Head of caudate nucleus (tissue), 42 donors: ENCODE measurements at regions not wholly inside any gene's neighbourhood (a gene's known extent, or its start where the extent isn't known, plus 50 kb on each side); places are given as distances from the start of the nearest gene placed in this dataset.
"Not testable (repeated sequence)": the region's sequence is repeated elsewhere in the genome, so short reads cannot be mapped to it uniquely, and the experiment has no call there.

Experiments
- DNase-seq, 42 donors: peaks; one replicate each; pipeline versions ENCODE4 v3.0.0 to v3.0.0-alpha.2; 2020 to 2021; ENCODE audit warnings: mixed read lengths in 7 of 42
- intact Hi-C: fragments of 100-400 bp; cut with DNase I; formaldehyde crosslinking; loops from one replicate; pipeline ENCODE4 v1.15.0; 2022

DNA sequence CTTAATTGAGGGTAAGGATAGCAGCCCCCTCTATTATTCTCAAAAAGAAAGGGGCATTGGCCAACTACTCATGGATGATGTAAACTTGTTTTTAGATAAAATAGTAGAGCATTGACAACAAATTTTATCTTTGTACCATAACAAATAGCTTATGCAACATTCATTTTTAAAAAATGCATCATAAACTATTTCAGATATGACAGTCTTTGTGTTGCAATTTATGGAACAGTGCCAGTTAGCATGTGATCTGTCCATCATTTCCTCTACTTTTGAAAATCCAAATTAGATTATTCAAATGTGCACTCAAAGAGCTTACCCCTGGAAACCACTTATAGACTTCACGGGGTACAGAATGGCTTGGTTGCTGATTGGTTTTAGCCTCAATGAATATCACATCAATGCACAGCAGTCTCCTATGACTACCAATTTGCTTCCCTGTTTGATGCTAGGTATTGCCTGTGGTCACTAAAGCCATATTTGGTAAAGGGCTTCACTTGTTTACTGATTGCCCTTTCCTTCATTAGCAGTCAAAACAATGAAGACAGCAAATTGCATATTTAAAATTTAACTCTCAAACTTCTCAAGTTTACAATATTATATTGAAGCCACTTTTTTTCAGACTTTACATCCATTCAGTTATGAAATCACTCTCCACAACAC, 274.9 kb upstream of the MGAT4C start:
- no peak for DNase-seq
- intact Hi-C loops = no loop called here

DNA sequence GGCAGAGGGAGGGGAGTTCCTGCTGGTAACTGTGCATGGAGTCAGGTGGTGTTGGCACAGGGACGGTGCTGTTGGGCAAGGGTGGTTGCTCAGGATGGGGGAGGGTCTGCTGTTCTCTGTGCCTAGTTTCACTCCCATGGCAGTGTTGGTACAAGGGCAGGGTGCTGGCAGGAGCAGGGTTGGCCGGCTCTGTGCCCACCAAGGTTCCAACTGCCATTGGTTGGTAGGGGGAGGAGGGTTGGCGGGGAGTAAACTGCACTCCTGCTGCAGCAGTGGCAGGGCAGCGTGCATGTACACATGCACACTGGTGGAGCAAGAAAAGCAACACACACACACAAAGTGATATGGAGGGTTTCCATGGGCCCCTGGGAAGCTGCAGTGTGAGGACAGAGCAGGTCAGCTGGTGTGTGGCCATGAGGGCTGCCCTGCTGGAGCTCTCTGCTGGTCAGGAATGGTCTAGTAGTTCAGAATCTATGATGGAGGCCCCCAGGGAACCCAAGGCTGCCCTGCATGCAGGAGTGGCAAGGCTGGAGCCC, 269.9 kb upstream of the MGAT4C start:
- intact Hi-C loops = no loop called here
- peak in 1 of 42 donors; percentile 6 for DNase-seq

DNA sequence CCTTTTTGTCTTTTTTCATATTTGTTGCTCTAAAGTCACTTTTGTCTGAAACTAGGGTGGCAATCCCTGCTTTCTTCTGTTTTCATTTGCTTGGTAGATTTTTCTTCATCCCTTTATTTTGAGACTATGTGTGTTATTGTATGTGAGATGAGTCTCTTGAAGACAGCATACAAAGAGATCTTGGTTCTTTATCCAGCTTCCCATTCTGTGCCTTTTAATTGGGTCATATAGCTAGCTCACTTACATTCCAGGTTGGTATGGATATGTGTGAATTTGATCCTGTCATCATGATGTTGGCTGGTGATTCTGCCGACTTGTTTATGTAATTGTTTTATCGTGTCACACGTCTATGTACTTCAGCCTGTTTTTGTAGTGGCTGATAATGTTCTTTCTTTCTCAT, 267.7 kb upstream of the MGAT4C start:
- intact Hi-C loops = no loop called here

DNA sequence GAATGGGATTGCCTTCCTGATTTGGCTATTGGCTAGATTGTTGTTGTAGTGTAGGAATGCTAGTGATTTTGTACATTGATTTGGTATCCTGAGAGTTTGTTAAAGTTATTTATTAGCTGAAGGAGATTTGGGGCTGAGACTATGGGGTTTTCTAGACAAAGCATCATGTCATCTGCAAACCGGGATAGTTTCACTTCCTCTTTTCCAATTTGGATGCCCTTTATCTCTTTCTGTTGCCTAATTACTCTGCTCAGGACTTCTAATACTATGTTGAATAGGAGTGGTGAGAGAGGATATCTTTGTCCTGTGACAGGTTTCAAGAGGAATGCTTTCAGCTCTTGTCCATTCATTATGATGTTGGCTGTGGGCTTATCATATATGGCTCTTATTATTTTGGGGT, 265.7 kb upstream of the MGAT4C start:
- intact Hi-C loops = no loop called here
- DNase-seq = no peak

More for the DNA sequence above, 267.7 kb upstream of the MGAT4C start:
- no peak for DNase-seq

DNA sequence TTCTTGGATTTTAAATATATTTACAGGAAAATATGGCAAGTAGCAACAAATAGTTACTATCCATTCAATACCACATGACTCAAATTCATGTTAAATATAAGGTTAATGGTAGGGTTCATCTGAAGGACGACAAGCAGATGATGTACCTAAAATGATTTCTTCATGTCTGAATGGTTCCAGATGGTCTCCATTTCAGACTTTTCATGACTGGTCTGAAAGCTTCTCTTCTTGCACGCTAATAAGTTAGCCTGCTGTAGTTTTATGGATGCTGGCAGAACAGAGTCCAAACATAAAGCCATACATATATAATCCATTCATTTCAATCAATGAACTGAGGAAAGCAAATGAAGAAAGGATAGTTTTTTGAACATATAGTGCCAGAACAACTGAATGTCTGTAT, 257.0 kb upstream of the MGAT4C start:
- DNase-seq = no peak
- intact Hi-C loops = no loop called here

DNA sequence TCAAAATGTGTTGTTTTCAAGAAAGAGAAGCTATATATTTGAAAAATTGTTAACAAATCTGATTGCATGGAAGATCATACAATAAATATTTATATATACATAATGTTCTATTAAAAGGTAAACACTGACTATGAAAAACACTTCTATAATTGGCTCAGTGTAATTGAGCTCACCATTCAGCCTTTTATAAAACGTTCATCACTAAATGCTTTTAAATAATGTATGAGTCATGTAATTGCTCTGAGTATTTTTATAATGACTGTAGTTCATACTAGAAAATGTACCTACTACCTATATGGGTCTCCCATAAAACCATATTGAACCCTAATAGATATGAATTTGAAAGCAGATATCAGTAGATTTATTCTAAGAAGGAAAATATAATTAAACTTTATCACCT, 240.4 kb upstream of the MGAT4C start:
- no peak for DNase-seq
- intact Hi-C loops = no loop called here

DNA sequence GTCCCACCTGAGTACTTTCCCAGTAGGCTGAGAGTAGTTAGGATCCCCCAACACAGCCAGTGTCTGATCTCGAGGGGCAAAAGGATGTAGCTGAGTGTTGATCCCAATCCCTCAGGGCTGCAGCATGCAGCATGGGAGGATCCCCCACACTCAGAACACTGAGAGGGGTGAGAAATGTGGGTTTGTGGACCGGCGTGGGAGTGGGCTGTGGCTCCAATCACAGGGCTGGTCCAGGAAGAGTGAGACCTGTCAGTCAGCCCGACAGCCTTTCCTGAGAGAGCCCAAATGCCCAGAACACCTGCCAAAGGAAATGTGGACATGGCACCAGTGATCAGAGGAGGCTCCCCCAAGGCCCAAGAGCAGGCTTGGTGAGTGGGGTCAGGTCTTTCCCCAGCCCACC, 228.3 kb upstream of the MGAT4C start:
- no peak for DNase-seq
- intact Hi-C loops = no loop called here

DNA sequence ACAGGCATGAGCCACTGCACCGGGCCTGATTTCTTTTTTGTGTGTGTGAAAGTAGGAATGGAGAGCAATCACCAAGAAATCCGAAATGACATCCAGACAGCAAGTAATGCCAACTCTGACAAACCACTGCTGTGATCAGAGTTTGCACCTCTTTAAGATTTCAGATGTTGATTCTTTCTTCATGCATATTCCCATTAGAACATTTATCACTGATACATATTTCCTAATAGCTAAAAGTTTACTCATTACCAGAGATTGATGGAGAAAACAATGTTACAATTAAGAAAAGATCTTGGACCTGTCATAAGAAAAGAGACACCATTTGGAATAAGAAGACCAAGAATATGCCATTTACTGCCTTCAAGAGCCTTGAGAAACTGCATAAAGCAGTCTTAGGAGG, 217.0 kb upstream of the MGAT4C start:
- intact Hi-C loops = no loop called here
- no peak for DNase-seq

DNA sequence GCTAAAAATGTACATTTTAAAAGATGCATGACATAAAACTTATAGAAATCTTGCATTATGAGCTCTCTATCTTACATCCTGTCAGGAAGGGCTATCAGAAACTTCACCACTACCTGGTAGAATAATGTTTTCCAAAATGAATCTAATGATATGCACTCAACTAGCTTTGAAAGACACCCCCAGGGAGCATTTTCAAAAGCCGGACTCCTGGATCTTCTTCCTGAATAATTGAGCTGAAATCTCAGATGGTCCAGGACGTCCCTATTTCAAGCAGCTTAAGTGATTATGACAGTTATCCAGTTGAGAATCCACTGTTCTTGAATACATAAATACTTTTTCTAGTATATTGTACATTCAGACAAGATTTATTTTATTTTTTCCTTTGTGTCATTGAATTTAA, 200.6 kb upstream of the MGAT4C start:
- intact Hi-C loops = no loop called here
- DNase-seq = no peak

DNA sequence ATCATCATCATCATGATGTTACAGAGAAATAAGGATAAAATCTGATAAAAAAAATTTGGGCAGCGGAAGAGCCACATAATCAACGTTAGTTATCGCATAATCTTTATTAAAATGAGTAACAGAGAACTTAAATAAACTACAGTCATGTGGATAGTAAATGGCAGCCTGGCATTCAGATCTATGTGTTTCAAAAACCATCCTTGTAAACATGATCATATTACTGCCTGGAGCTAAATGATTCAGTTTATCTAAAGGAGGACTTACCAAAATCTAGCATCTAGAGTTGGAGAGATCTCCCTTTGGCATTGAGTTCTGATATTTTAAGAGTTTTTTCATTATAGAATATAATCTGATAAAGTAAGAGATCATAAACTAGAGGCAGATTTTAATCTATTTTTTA, 200.1 kb upstream of the MGAT4C start:
- no peak for DNase-seq
- intact Hi-C loops = no loop called here

DNA sequence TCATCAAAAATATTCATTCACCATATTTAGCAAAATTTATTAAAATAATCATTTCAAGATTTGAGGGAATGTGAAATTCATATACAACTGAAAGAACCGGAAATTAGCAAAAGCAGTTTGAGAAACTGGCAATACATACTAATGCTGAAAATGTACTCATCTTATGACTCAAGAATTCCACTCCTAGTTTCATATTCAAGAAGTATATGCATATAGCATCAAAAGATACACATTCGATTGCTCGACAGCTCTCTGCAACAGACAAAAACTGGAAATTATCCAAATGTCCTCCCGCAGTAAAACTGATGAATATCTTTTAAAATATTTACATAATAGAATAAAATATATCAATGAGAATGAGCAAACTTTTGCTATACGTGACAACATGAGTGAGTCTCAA, 189.2 kb upstream of the MGAT4C start:
- intact Hi-C loops = no loop called here
- no peak for DNase-seq

DNA sequence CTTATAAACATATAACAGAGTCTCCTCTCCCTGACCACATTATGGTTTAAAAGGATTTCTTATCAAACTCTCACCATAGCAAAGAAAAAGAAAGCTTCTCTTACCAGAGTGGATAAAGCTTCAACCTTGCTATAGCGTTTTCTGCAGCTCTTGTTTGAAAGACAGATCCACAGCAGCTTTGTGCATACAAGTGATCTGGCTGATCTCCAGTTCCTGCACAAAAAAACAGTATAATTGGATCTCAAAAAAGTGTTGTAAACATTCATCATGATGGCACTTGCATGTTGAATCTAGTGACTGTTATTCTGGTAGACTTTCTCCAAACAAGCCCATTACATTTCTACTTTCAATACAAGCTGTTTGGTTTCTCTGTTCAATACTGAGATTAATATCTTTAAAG, 178.9 kb upstream of the MGAT4C start:
- intact Hi-C loops = no loop called here
- no peak for DNase-seq

DNA sequence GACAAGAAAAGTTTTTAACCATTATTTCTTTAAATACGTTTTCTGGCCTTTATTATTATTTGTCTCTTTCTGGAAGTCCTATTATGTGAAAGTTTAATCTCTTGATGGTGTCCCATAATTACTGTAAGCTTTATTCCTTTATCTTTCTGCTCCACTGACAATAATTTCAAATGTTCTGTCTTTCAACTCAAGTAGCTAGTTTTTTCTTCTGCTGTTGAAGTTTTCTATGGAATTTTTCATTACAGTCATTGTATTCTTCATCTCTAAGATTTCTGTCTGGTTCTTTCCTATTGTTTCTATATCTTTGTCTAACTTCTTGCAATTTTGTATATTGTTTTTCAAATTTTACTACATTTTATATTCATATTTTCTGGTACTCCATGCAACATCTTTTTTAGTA, 173.6 kb upstream of the MGAT4C start:
- intact Hi-C loops = no loop called here
- no peak for DNase-seq

DNA sequence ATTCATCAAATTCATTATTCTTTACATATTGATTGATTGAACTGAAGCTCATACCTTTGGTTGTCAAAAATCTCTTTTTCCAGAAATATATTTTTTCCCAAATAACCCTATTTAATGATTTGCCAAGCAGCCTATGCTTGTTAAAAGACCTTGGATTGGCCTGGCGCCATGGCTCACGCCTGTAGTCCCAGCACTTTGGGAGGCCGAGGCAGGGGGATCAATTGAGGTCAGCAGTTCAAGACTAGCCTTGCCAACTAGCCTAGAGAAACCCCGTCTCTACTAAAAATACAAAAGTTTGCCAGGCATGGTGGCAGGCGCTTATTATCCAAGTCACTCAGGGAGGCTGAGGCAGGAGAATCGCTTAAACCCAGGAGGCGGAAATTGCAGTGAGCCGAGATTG, 165.1 kb upstream of the MGAT4C start:
- no peak for DNase-seq
- intact Hi-C loops = no loop called here

DNA sequence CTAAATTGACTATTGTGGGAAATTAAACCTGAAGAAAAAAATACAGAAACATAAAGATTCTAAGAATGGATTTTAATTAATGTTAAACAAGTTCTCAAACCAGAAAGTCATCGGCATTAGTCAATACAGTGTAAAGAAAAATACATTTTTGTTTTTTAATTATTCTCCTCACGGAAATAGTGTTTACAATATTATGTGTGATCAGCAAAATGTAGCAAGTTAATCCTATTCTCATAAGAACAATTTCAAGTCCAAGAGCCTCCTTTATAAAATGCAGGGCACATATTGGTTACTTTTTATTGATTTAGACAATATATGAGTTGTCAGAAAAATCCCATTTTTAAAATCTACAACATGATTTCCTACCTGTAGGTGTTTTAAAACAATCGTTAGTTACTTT, 158.0 kb upstream of the MGAT4C start:
- DNase-seq = no peak
- intact Hi-C loops = no loop called here

DNA sequence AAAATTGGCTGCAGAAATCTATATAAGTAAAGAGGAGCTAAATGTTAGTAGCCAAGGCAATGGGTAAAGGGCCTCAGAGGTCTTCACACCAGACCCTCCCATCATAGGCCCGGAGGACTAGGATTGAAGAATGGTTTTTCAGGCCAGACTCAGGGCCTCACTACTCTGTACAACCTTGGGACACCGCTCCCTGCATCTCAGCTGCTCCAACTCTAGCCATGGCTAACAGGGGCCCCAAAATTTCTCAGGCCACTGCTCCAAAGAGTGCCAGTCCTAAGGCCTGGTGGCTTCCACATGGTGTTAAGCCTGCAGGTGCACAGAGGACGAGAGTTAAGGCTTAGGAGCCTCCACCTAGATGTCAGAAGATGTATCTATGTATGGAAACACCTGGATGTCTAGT, 155.5 kb upstream of the MGAT4C start:
- intact Hi-C loops = no loop called here
- no peak for DNase-seq

DNA sequence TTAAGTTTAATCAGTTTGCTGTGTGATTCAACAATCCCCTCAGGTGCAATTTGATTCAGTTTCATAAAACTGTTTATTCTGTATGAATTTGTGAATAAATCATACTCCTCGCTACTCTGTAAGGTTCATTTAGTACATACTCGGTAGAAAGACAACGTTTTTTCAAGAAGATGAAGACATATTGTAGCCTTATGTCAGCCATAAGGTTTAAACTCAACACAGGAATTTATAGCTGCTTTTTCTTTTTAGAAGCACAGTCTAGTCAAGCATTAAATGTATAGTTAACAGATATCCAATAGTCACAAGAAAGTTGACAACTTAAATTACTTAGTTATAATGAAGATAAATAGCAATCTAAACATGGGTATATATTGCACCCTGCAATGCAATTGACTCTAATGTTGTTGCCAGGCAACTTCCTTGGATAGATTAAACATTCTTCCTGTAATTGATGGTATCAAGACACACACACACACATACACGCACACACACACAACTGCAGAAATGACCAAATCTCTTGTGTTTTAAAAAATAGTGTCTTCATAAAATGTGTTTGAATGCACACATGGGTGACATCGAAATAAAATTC, 151.5 kb upstream of the MGAT4C start:
- intact Hi-C loops = no loop called here

DNA sequence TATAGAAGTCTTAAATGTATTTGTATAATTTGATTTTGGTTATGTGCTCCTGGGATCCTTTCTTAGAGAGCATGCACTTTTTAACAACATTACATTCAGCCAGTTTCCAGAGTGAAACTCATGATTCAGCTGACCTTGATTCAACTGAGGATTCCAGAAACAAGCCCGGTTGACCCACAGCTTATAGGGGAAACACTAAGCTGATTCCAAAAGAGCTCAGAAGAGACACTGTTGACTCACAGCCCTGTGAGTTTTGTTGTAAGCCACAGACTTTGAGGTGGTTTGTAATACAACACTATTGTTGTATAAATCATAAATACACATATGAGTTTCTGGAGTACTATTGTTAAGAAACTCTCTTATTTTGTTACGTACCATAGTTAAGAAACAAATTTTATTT, 133.8 kb upstream of the MGAT4C start:
- DNase-seq = no peak
- intact Hi-C loops = no loop called here

More for the DNA sequence above, 151.5 kb upstream of the MGAT4C start:
- no peak for DNase-seq

DNA sequence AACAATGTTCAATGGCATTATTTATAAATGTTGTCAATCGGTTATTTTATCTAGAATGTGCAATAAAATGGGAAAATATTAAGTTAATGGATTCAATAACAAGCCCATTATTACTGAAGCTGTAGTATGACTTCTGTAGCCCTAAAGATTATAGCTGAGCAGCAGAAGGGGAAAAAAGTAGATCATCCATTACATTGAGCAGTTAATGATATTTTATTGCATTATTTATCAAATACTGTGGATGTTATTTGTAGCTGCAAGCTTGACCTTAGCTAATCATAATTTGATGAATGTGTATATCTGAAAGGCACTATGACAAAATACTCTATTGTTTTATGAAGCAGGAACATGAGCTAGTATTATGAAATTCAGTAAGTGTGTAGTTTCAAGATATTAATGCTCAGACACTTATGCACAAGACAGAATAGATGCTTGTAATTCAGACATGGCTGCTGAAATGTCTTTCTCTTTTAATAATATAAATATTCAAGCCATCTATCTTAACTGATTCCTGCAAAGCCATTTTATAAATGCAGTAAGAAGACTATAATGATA, 131.5 kb upstream of the MGAT4C start:
- intact Hi-C loops = no loop called here
- no peak for DNase-seq

DNA sequence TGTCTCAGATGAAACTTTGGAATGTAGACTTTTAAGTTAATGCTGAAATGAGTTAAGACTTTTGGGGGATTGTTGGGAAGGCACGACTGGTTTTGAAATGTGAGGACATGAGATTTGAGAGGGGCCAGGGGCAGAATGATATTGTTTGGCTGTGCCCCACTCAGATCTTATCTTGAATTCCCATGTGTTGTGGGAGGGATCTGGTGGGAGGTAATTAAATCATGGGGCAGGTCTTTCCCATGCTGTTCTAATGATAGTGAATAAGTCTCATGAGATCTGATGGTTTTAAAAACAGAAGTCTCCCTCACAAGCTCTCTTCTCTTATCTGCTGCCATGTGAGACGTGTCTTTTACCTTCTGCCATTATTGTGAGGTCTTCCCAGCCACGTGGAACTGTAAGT, 127.6 kb upstream of the MGAT4C start:
- DNase-seq, intact Hi-C loops: not testable (repeated sequence)

DNA sequence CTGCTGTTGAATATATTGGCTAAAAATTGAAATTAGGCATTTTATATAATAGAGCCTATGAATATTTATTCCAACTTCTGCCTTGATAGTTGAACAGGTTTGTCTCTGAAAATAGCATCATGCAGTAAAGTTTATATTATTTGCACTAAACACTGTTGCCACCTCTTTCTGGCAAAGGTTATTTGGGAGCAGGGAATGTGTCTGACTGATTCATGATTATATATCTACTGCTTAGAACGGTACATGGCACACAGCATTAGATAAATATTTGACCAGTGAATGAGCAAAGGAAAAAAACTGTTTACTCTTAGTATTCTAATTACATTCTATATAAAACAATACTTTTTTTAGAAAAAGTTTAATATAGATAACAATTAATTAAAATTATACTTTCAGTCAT, 123.1 kb upstream of the MGAT4C start:
- no peak for DNase-seq
- intact Hi-C loops = no loop called here
